SKM-1 treated with dmso at 0.1 percent for 144 hours (cell line): ENCODE measurements at regions not wholly inside any gene's neighbourhood (a gene's known extent, or its start where the extent isn't known, plus 50 kb on each side); places are given as distances from the start of the nearest gene placed in this dataset.
A peak's percentile ranks its signal among the peaks of the same experiment; 100 is the strongest.

ENCODE experiments used
- DNase-seq: peaks from one replicate; lab custom pipeline; 2025; ENCODE audit not compliant: unreplicated experiment; lab: John Stamatoyannopoulos, UW

GRCh38 chr5:155394727-155395126, 381.2 kb downstream of the KIF4B start:
- DNase-seq = no peak

- DNase-seq = no peak
These were observed 389.5 kb downstream of the KIF4B start for GRCh38 chr5:155402927-155403640.

- no peak for DNase-seq
These were observed 393.3 kb downstream of the KIF4B start for GRCh38 chr5:155406815-155407214.

- DNase-seq = no peak
These were observed 394.9 kb downstream of the KIF4B start for GRCh38 chr5:155408465-155408864.

GRCh38 chr5:155416765-155417164, 403.2 kb downstream of the KIF4B start:
- no peak for DNase-seq

GRCh38 chr5:155418960-155419579, 405.5 kb downstream of the KIF4B start:
- no peak for DNase-seq

- DNase-seq = no peak
These were observed 416.6 kb downstream of the KIF4B start for GRCh38 chr5:155430192-155430591.

- no peak for DNase-seq
These were observed 420.7 kb downstream of the KIF4B start for GRCh38 chr5:155434267-155434666.

- DNase-seq = peak; percentile 50
These were observed 421.1 kb downstream of the KIF4B start for GRCh38 chr5:155434681-155435080.

GRCh38 chr5:155441849-155442248, 428.3 kb downstream of the KIF4B start:
- no peak for DNase-seq

- DNase-seq = no peak
These were observed 437.6 kb downstream of the KIF4B start for GRCh38 chr5:155451106-155451505.

GRCh38 chr5:155455791-155456514, 442.4 kb downstream of the KIF4B start:
- DNase-seq = no peak

GRCh38 chr5:155459889-155460500, 446.4 kb downstream of the KIF4B start:
- DNase-seq = no peak

- DNase-seq = no peak
These were observed 447.0 kb downstream of the KIF4B start for GRCh38 chr5:155460501-155460931.

GRCh38 chr5:155461304-155461703, 447.7 kb downstream of the KIF4B start:
- DNase-seq = no peak

GRCh38 chr5:155466851-155467250, 453.3 kb downstream of the KIF4B start:
- no peak for DNase-seq

GRCh38 chr5:155471027-155471426, 457.5 kb downstream of the KIF4B start:
- no peak for DNase-seq

GRCh38 chr5:155472780-155473179, 459.2 kb downstream of the KIF4B start:
- DNase-seq = no peak

GRCh38 chr5:155475318-155475717, 461.8 kb downstream of the KIF4B start:
- no peak for DNase-seq

- no peak for DNase-seq
These were observed 467.2 kb downstream of the KIF4B start for GRCh38 chr5:155480731-155481131.

GRCh38 chr5:155481182-155481581, 467.6 kb downstream of the KIF4B start:
- DNase-seq = no peak

GRCh38 chr5:155482428-155482827, 468.9 kb downstream of the KIF4B start:
- DNase-seq = no peak
